Endothelial cell of umbilical vein (primary cell): ENCODE measurements at regions not wholly inside any gene's neighbourhood (a gene's known extent, or its start where the extent isn't known, plus 50 kb on each side); places are given as distances from the start of the nearest gene placed in this dataset.

Source experiments
- BruUV-seq: library from RNA; stranded (reverse); fragments of 400-500 nt; replicated peaks from 2 replicates; lab custom pipeline; 2021; lab: Mats Ljungman, UMichigan
- CTCF ChIA-PET: fragments of 300-600, 350-600 bp; sonication (Branson Sonifier 250); formaldehyde crosslinking; loops from one replicate; lab custom pipeline; 2021; ENCODE audit warnings: antibody characterized with exemption, inconsistent platforms; lab: Charles Lee
- POLR2A ChIA-PET: fragments of 300-600, 350-600 bp; sonication (Branson Sonifier 250); formaldehyde crosslinking; loops from one replicate; lab custom pipeline; 2021; ENCODE audit warnings: antibody characterized with exemption, inconsistent platforms; lab: Charles Lee
- DNase-seq: peaks from one replicate; pipeline ENCODE4 v3.0.0-alpha.2; 2011; ENCODE audit warnings: low read depth, low spot score
- FAIRE-seq: peaks from 2 replicates; lab custom pipeline; 2011; peaks lifted over from hg19 to GRCh38; lab: Jason Lieb, UNC
- H2AFZ ChIP-seq: 2 replicates; pipeline ENCODE4 v1.6.0; 2012; ENCODE audit warnings: low read depth, low read length, control low read depth, inconsistent platforms
- H3K27ac ChIP-seq: 2 replicates; pipeline ENCODE4 v1.5.1; 2011; ENCODE audit warnings: low read depth, mild to moderate bottlenecking, control low read depth, low read length, moderate library complexity; ENCODE audit not compliant: insufficient read depth
- H3K27me3 ChIP-seq, 2 experiments: 2 replicates each; pipeline versions ENCODE4 v1.6.0 to v1.6.1; 2011; ENCODE audit warnings: low read length in 2 of 2, mixed read lengths in 1 of 2; ENCODE audit not compliant: control insufficient read depth in 2 of 2, insufficient read depth in 2 of 2
- H3K36me3 ChIP-seq, 2 experiments: 2 replicates in 1 of 2; 3 replicates in 1 of 2; pipeline ENCODE4 v1.5.1; 2011; ENCODE audit warnings: low read length in 2 of 2, mild to moderate bottlenecking in 1 of 2, moderate library complexity in 1 of 2; ENCODE audit not compliant: control insufficient read depth in 2 of 2, insufficient read depth in 2 of 2; ENCODE audit errors: extremely low read depth in 1 of 2
- H3K4me1 ChIP-seq: 3 replicates; pipeline ENCODE4 v1.5.1; 2011; ENCODE audit warnings: mild to moderate bottlenecking, low read length; ENCODE audit not compliant: control insufficient read depth, insufficient read depth; ENCODE audit errors: extremely low read depth
- H3K4me2 ChIP-seq: 2 replicates; pipeline ENCODE4 v1.6.1; 2011; ENCODE audit warnings: low read length, control low read depth, mixed read lengths; ENCODE audit not compliant: insufficient read depth
- H3K4me3 ChIP-seq, 3 experiments: fragments of 200-600 bp in 1 of 3; sonication (generic), shearing (Covaris generic) in 1 of 3; replicated peaks in 1 of 3; 2 replicates each; pipeline ENCODE4 v1.5.1; 2011 to 2016; ENCODE audit warnings: control low read depth in 3 of 3, low read length in 3 of 3, mild to moderate bottlenecking in 2 of 3, inconsistent platforms in 1 of 3, low read depth in 1 of 3, moderate library complexity in 1 of 3; ENCODE audit not compliant: insufficient read depth in 1 of 3
- H3K79me2 ChIP-seq: 2 replicates; pipeline ENCODE4 v1.6.0; 2012; ENCODE audit warnings: low read length, inconsistent platforms; ENCODE audit not compliant: control insufficient read depth, insufficient read depth
- H3K9ac ChIP-seq: replicated peaks from 2 replicates; pipeline ENCODE3; 2011; ENCODE audit warnings: low read length, control low read depth; ENCODE audit not compliant: insufficient read depth; ENCODE audit errors: extremely low read depth
- H3K9me1 ChIP-seq: replicated peaks from 3 replicates; pipeline ENCODE4 v1.6.0; 2011; ENCODE audit warnings: mild to moderate bottlenecking, low read length; ENCODE audit not compliant: control insufficient read depth, insufficient read depth; ENCODE audit errors: extremely low read depth
- H3K9me3 ChIP-seq: replicated peaks from 2 replicates; pipeline ENCODE4 v1.5.1; 2012; ENCODE audit warnings: low read length, inconsistent platforms; ENCODE audit not compliant: control insufficient read depth, insufficient read depth
- H4K20me1 ChIP-seq: replicated peaks from 2 replicates; pipeline ENCODE3; 2011; ENCODE audit warnings: mild to moderate bottlenecking, low read length; ENCODE audit not compliant: control insufficient read depth, insufficient read depth; ENCODE audit errors: extremely low read depth
- EZH2 ChIP-seq: IDR thresholded peaks from 2 replicates; pipeline ENCODE4 v1.6.1; 2012; ENCODE audit warnings: borderline replicate concordance, low read depth, mild to moderate bottlenecking, moderate library complexity, low read length, inconsistent platforms; ENCODE audit not compliant: severe bottlenecking
- FOS ChIP-seq: IDR thresholded peaks from 2 replicates; pipeline ENCODE4 v1.6.1; 2011; ENCODE audit warnings: mild to moderate bottlenecking, low read length, moderate library complexity, borderline replicate concordance; ENCODE audit not compliant: insufficient read depth
- GATA2 ChIP-seq: IDR thresholded peaks from 2 replicates; pipeline ENCODE4 v1.7.0; 2011; ENCODE audit warnings: low read depth, mild to moderate bottlenecking, moderate library complexity, mixed read lengths, low read length; ENCODE audit not compliant: insufficient read length, insufficient read depth
- JUN ChIP-seq: IDR thresholded peaks from 2 replicates; pipeline ENCODE4 v1.6.1; 2011; ENCODE audit warnings: borderline replicate concordance, low read depth; ENCODE audit not compliant: insufficient read length, insufficient read depth
- MAX ChIP-seq: IDR thresholded peaks from 2 replicates; pipeline ENCODE4 v1.6.1; 2011; ENCODE audit not compliant: insufficient read depth, insufficient read length
- MYC ChIP-seq: IDR thresholded peaks from one replicate; pipeline ENCODE4 v1.6.1; 2011; ENCODE audit warnings: mild to moderate bottlenecking, low read depth, low read length
- POLR2A ChIP-seq: IDR thresholded peaks from 2 replicates; pipeline ENCODE4 v1.6.1; 2012; ENCODE audit warnings: low read depth, mild to moderate bottlenecking, control low read depth, low read length
- POLR2AphosphoS5 ChIP-seq: IDR thresholded peaks from 2 replicates; pipeline ENCODE4 v1.6.1; 2012; ENCODE audit warnings: low read depth, mild to moderate bottlenecking, control low read depth, low read length, moderate library complexity; ENCODE audit not compliant: insufficient read depth
- dilution Hi-C: fragments of 300-500 bp; cut with MboI; formaldehyde crosslinking; loops from one replicate; pipeline ENCODE4 v1.15.0; 2019; ENCODE audit warnings: low sequenced_read_pairs; ENCODE audit not compliant: extremely low pct_ligation_motif_present
- intact Hi-C: fragments of 100-400 bp; cut with micrococcal nuclease; formaldehyde crosslinking; loops from one replicate; pipeline ENCODE4 v1.10.0; 2022
- TF ChIP-seq, protein P1 (sequence below), 2 donors: IDR thresholded peaks; 1 replicate in 1 of 2; 2 replicates in 1 of 2; pipeline ENCODE4 v1.5.1; 2011; ENCODE audit warnings: low read length in 2 of 2, mild to moderate bottlenecking in 2 of 2, moderate library complexity in 2 of 2, control low read depth in 1 of 2, inconsistent platforms in 1 of 2, low read depth in 1 of 2; ENCODE audit not compliant: insufficient read depth in 1 of 2; ENCODE audit errors: extremely low read depth in 1 of 2

GRCh38 chr4:162871990-162872389, 294.7 kb downstream of the NAF1 start:
- Histone ChIP-seq H3K4me3 (no peak overlapping the region), H3K27ac (no peak overlapping the region), H3K4me1 (no peaks in the 10 kb centered on the region), H3K9me3 (peaks cover 2% of the 10 kb centered on the region), H3K79me2 (no peaks in the 10 kb centered on the region), H3K9me1 (no peaks in the 10 kb centered on the region), H3K4me2 (no peak overlapping the region), H2AFZ (no peak overlapping the region), H3K36me3 (no peaks in the 10 kb centered on the region), H3K9ac (no peak overlapping the region), H4K20me1 (no peaks in the 10 kb centered on the region), H3K27me3 (no peaks in the 10 kb centered on the region)
- no peak for DNase-seq
- TF ChIP-seq FOS: no peak
- TF ChIP-seq POLR2A: no peak
- no peak for TF ChIP-seq POLR2AphosphoS5
- TF ChIP-seq MYC: no peak
- no peak for TF ChIP-seq GATA2
- TF ChIP-seq JUN: no peak
- TF ChIP-seq, protein P1, sequence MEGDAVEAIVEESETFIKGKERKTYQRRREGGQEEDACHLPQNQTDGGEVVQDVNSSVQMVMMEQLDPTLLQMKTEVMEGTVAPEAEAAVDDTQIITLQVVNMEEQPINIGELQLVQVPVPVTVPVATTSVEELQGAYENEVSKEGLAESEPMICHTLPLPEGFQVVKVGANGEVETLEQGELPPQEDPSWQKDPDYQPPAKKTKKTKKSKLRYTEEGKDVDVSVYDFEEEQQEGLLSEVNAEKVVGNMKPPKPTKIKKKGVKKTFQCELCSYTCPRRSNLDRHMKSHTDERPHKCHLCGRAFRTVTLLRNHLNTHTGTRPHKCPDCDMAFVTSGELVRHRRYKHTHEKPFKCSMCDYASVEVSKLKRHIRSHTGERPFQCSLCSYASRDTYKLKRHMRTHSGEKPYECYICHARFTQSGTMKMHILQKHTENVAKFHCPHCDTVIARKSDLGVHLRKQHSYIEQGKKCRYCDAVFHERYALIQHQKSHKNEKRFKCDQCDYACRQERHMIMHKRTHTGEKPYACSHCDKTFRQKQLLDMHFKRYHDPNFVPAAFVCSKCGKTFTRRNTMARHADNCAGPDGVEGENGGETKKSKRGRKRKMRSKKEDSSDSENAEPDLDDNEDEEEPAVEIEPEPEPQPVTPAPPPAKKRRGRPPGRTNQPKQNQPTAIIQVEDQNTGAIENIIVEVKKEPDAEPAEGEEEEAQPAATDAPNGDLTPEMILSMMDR (IDR thresholded peaks at IDR 0.05; ENCODE audit: extremely low read depth in 1 of 2, insufficient read depth in 1 of 2, low read depth in 1 of 2, low read length in 2 of 2): no peak
- no peak for TF ChIP-seq EZH2
- TF ChIP-seq MAX: no peak
- dilution Hi-C loops (no loop called here), intact Hi-C loops (no loop called here)
- ChIA-PET CTCF (no interaction called here), POLR2A (no interaction called here)
- no peak for FAIRE-seq
- BruUV-seq: no TSS peak
